ENCODE measurements at regions not wholly inside any gene's neighbourhood (a gene's known extent, or its start where the extent isn't known, plus 50 kb on each side); places are given as distances from the start of the nearest gene placed in this dataset.

GRCh38 chr12:91959220-91959619 lies 186.4 kb downstream of the BTG1 start:
- no TSS peak for BruUV-seq (replicated peaks)
- ChIA-PET POLR2A (interaction anchor here (0.7 kb wide), 1 partner anchor 15 kb away, joined by 3 read pairs; no protein-coding TSS in a partner anchor), CTCF (ENCODE audit: unreplicated experiment) (no interaction called here)
- H3K4me3 ChIP-seq (ENCODE audit: low read depth, low read length, poor library complexity, severe bottlenecking), result no peak overlapping the region
- H3K36me3 ChIP-seq (ENCODE audit: insufficient read depth, low read length), result no peaks in the 10 kb centered on the region
- no peak overlapping the region for H3K27ac ChIP-seq (ENCODE audit: low read depth, low read length, poor library complexity, severe bottlenecking)
- no peak overlapping the region for H2AFZ ChIP-seq (ENCODE audit: low read length)
- H4K20me1 ChIP-seq (ENCODE audit: insufficient read depth, low read length), result no peaks in the 10 kb centered on the region
- H3K9me2 ChIP-seq (ENCODE audit: insufficient read depth, low read length), result no peaks in the 10 kb centered on the region
- intact Hi-C loops (cut with micrococcal nuclease; ENCODE audit: unreplicated experiment), result no loop called here
- no peaks in the 10 kb centered on the region for H3K9me3 ChIP-seq (ENCODE audit: low read length)
- no peak overlapping the region for H3K4me2 ChIP-seq (ENCODE audit: low read length)
- no peaks in the 10 kb centered on the region for H3K4me1 ChIP-seq (ENCODE audit: insufficient read depth, low read length, poor library complexity, severe bottlenecking)
- no peak for TF ChIP-seq EZH2phosphoT487 (IDR thresholded peaks at IDR 0.05; ENCODE audit: borderline replicate concordance, low read depth, low read length)
- TF ChIP-seq, protein P1, sequence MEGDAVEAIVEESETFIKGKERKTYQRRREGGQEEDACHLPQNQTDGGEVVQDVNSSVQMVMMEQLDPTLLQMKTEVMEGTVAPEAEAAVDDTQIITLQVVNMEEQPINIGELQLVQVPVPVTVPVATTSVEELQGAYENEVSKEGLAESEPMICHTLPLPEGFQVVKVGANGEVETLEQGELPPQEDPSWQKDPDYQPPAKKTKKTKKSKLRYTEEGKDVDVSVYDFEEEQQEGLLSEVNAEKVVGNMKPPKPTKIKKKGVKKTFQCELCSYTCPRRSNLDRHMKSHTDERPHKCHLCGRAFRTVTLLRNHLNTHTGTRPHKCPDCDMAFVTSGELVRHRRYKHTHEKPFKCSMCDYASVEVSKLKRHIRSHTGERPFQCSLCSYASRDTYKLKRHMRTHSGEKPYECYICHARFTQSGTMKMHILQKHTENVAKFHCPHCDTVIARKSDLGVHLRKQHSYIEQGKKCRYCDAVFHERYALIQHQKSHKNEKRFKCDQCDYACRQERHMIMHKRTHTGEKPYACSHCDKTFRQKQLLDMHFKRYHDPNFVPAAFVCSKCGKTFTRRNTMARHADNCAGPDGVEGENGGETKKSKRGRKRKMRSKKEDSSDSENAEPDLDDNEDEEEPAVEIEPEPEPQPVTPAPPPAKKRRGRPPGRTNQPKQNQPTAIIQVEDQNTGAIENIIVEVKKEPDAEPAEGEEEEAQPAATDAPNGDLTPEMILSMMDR (conservative IDR thresholded peaks at IDR 0.05; ENCODE audit: low read length), result no peak
- no peak for DNase-seq (ENCODE audit: low spot score)
- no peaks in the 10 kb centered on the region for H3K79me2 ChIP-seq (ENCODE audit: insufficient read depth, low read depth, low read length)

DNA sequence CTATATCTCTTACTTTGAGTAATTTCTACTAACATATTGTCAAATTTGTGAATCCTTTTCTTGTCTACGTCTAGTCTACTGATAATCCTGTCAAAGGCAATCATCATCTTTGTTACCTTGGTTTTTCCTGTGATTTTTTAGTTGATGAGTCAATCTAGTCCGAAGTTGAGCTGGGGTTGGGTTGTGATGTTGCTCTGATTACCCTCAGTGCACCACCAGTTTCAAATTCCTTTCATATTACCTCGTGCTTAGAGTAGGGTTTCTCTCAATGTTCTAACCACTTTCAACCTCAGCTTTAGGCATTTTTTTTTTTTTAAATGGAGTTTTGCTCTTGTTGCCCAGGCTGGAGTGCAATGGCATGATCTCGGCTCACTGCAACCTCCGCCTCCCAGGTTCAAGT lies 186.8 kb downstream of the BTG1 start:
- no peak overlapping the region for H3K27ac ChIP-seq (ENCODE audit: low read depth, low read length, poor library complexity, severe bottlenecking)

DNA sequence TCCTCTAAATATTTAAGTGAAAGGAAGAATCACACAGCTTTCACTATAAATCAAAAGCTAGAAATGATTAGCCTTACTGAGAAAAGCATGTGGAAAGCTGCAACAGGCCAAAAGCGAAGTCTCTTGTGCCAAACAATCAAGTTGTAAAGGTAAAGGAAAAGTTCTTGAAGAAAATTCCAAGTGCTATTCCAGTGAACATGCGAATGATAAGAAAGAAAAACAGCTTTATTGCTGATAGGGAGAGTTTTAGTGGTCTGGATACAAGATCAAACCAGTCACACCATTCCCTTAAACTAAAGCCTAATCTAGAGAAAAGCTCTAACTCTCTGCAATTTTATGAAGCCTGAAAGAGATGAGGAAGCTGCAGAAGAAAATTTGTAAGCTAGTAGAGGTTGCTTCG lies 190.9 kb downstream of the BTG1 start:
- intact Hi-C loops (cut with micrococcal nuclease; ENCODE audit: unreplicated experiment), result no loop called here
- BruUV-seq (replicated peaks), result no TSS peak
- no peak for DNase-seq (ENCODE audit: low spot score)
- Histone ChIP-seq H3K79me2 (ENCODE audit: insufficient read depth, low read depth, low read length) (no peaks in the 10 kb centered on the region), H3K27ac (ENCODE audit: low read depth, low read length, poor library complexity, severe bottlenecking) (no peak overlapping the region), H3K4me1 (ENCODE audit: insufficient read depth, low read length, poor library complexity, severe bottlenecking) (no peaks in the 10 kb centered on the region), H2AFZ (ENCODE audit: low read length) (no peak overlapping the region), H3K9me2 (ENCODE audit: insufficient read depth, low read length) (no peaks in the 10 kb centered on the region), H3K36me3 (ENCODE audit: insufficient read depth, low read length) (no peaks in the 10 kb centered on the region), H4K20me1 (ENCODE audit: insufficient read depth, low read length) (no peaks in the 10 kb centered on the region), H3K4me3 (ENCODE audit: low read depth, low read length, poor library complexity, severe bottlenecking) (no peak overlapping the region), H3K4me2 (ENCODE audit: low read length) (no peak overlapping the region), H3K9me3 (ENCODE audit: low read length) (no peaks in the 10 kb centered on the region)
- no peak for TF ChIP-seq EZH2phosphoT487 (IDR thresholded peaks at IDR 0.05; ENCODE audit: borderline replicate concordance, low read depth, low read length)
- POLR2A ChIA-PET, result interaction anchor here (0.6 kb wide), 1 partner anchor 712 kb away, joined by 5 read pairs; no protein-coding TSS in a partner anchor
- CTCF ChIA-PET (ENCODE audit: unreplicated experiment), result no interaction called here

More for the DNA sequence above, 186.8 kb downstream of the BTG1 start:
- Histone ChIP-seq H2AFZ (ENCODE audit: low read length) (no peak overlapping the region), H3K9me2 (ENCODE audit: insufficient read depth, low read length) (no peaks in the 10 kb centered on the region), H3K79me2 (ENCODE audit: insufficient read depth, low read depth, low read length) (no peaks in the 10 kb centered on the region), H3K9me3 (ENCODE audit: low read length) (no peaks in the 10 kb centered on the region), H3K4me2 (ENCODE audit: low read length) (no peak overlapping the region), H3K4me1 (ENCODE audit: insufficient read depth, low read length, poor library complexity, severe bottlenecking) (no peaks in the 10 kb centered on the region), H4K20me1 (ENCODE audit: insufficient read depth, low read length) (no peaks in the 10 kb centered on the region), H3K4me3 (ENCODE audit: low read depth, low read length, poor library complexity, severe bottlenecking) (no peak overlapping the region), H3K36me3 (ENCODE audit: insufficient read depth, low read length) (no peaks in the 10 kb centered on the region)
- BruUV-seq (replicated peaks), result no TSS peak
- ChIA-PET POLR2A (interaction anchor here (0.7 kb wide), 1 partner anchor 16 kb away, joined by 3 read pairs; no protein-coding TSS in a partner anchor), CTCF (ENCODE audit: unreplicated experiment) (no interaction called here)
- intact Hi-C loops (cut with micrococcal nuclease; ENCODE audit: unreplicated experiment), result no loop called here
- TF ChIP-seq EZH2phosphoT487 (IDR thresholded peaks at IDR 0.05; ENCODE audit: borderline replicate concordance, low read depth, low read length), result no peak
- TF ChIP-seq, protein P1 (conservative IDR thresholded peaks at IDR 0.05; ENCODE audit: low read length), result no peak
- no peak for DNase-seq (ENCODE audit: low spot score)
